Osteocyte (in vitro differentiated cells): ENCODE measurements at regions not wholly inside any gene's neighbourhood (a gene's known extent, or its start where the extent isn't known, plus 50 kb on each side); places are given as distances from the start of the nearest gene placed in this dataset.

ENCODE experiments used
- DNase-seq: peaks from one replicate; pipeline ENCODE4 v3.0.0; 2021; ENCODE audit warnings: mixed read lengths; ENCODE audit not compliant: unreplicated experiment; ENCODE audit errors: extremely low spot score
- H3K27ac Mint-ChIP-seq: one replicate; pipeline ENCODE4 v1.8.0; 2021; ENCODE audit warnings: mild to moderate bottlenecking, mixed read lengths; ENCODE audit not compliant: unreplicated experiment
- H3K27me3 Mint-ChIP-seq: one replicate; pipeline ENCODE4 v1.8.0; 2021; ENCODE audit warnings: mixed read lengths; ENCODE audit not compliant: unreplicated experiment
- H3K36me3 Mint-ChIP-seq: one replicate; pipeline ENCODE4 v1.8.0; 2021; ENCODE audit warnings: mixed read lengths; ENCODE audit not compliant: unreplicated experiment
- H3K4me1 Mint-ChIP-seq: one replicate; pipeline ENCODE4 v1.8.0; 2021; ENCODE audit warnings: mixed read lengths; ENCODE audit not compliant: unreplicated experiment
- H3K4me3 Mint-ChIP-seq: one replicate; pipeline ENCODE4 v1.8.0; 2021; ENCODE audit warnings: mild to moderate bottlenecking, moderate library complexity, mixed read lengths; ENCODE audit not compliant: unreplicated experiment
- H3K9me3 Mint-ChIP-seq: one replicate; pipeline ENCODE4 v1.8.0; 2021; ENCODE audit warnings: mixed read lengths; ENCODE audit not compliant: unreplicated experiment
- CTCF ChIP-seq: fragments of 200-600 bp; sonication (generic); IDR thresholded peaks from 2 replicates; pipeline ENCODE4 v1.5.0; 2021; ENCODE audit warnings: antibody characterized with exemption, mild to moderate bottlenecking, moderate library complexity

GRCh38 chr5:165241811-165242210, 1736.4 kb downstream of the MAT2B start:
- Mint-ChIP-seq H3K27ac (no peak overlapping the region), H3K27me3 (no peaks in the 10 kb centered on the region), H3K4me1 (no peaks in the 10 kb centered on the region), H3K36me3 (no peaks in the 10 kb centered on the region), H3K4me3 (no peak overlapping the region), H3K9me3 (peaks cover 3% of the 10 kb centered on the region)
- TF ChIP-seq CTCF = no peak
- DNase-seq = no peak

GRCh38 chr5:165242646-165243045, 1737.2 kb downstream of the MAT2B start:
- no peaks in the 10 kb centered on the region for H3K4me1 Mint-ChIP-seq
- H3K36me3 Mint-ChIP-seq = no peaks in the 10 kb centered on the region
- H3K27ac Mint-ChIP-seq = no peak overlapping the region
- H3K9me3 Mint-ChIP-seq = peaks cover 3% of the 10 kb centered on the region
- no peak overlapping the region for H3K4me3 Mint-ChIP-seq
- no peak for TF ChIP-seq CTCF
- no peak for DNase-seq
- no peaks in the 10 kb centered on the region for H3K27me3 Mint-ChIP-seq

GRCh38 chr5:165244407-165244806, 1739.0 kb downstream of the MAT2B start:
- no peaks in the 10 kb centered on the region for H3K36me3 Mint-ChIP-seq
- H3K9me3 Mint-ChIP-seq = peaks cover 3% of the 10 kb centered on the region
- TF ChIP-seq CTCF = no peak
- H3K27me3 Mint-ChIP-seq = no peaks in the 10 kb centered on the region
- no peak overlapping the region for H3K4me3 Mint-ChIP-seq
- no peak for DNase-seq
- no peak overlapping the region for H3K27ac Mint-ChIP-seq
- no peaks in the 10 kb centered on the region for H3K4me1 Mint-ChIP-seq

- TF ChIP-seq CTCF = no peak
- Mint-ChIP-seq H3K36me3 (no peaks in the 10 kb centered on the region), H3K4me1 (no peaks in the 10 kb centered on the region), H3K4me3 (no peak overlapping the region), H3K9me3 (no peaks in the 10 kb centered on the region), H3K27ac (no peak overlapping the region), H3K27me3 (no peaks in the 10 kb centered on the region)
- no peak for DNase-seq
Observed at GRCh38 chr5:165258197-165258771, 1752.9 kb downstream of the MAT2B start.

- H3K27me3 Mint-ChIP-seq = no peaks in the 10 kb centered on the region
- TF ChIP-seq CTCF = no peak
Observed at GRCh38 chr5:165260426-165260825, 1755.0 kb downstream of the MAT2B start.

More at GRCh38 chr5:165260426-165260825, 1755.0 kb downstream of the MAT2B start:
- Mint-ChIP-seq H3K4me3 (no peak overlapping the region), H3K27ac (no peak overlapping the region), H3K36me3 (no peaks in the 10 kb centered on the region), H3K4me1 (no peaks in the 10 kb centered on the region), H3K9me3 (no peaks in the 10 kb centered on the region)
- no peak for DNase-seq
